Kidney (tissue), 10 donors: ENCODE measurements at regions not wholly inside any gene's neighbourhood (a gene's known extent, or its start where the extent isn't known, plus 50 kb on each side); places are given as distances from the start of the nearest gene placed in this dataset.
"Not testable (repeated sequence)": the region's sequence is repeated elsewhere in the genome, so short reads cannot be mapped to it uniquely, and the experiment has no call there.

ENCODE experiments used
- DNase-seq, 5 donors: peaks; one replicate each; pipeline ENCODE4 v3.0.0-alpha.2; 2013 to 2020
- FAIRE-seq: peaks from 2 replicates; lab custom pipeline; 2012; peaks lifted over from hg19 to GRCh38; lab: Jason Lieb, UNC
- H3K27ac ChIP-seq, 2 donors: one replicate each; pipeline ENCODE4 v1.7.0; 2013; ENCODE audit warnings: low read depth in 2 of 2, low read length in 2 of 2, inconsistent platforms in 1 of 2
- H3K27me3 ChIP-seq: one replicate; pipeline ENCODE4 v1.7.1; 2013; ENCODE audit warnings: low read length, inconsistent platforms; ENCODE audit not compliant: control insufficient read depth, insufficient read depth
- H3K36me3 ChIP-seq, 3 donors: one replicate each; pipeline versions ENCODE4 v1.7.0 to v1.7.1; 2013; ENCODE audit warnings: low read length in 3 of 3, control low read depth in 1 of 3, inconsistent platforms in 1 of 3; ENCODE audit not compliant: insufficient read depth in 3 of 3, control insufficient read depth in 2 of 3
- H3K4me1 ChIP-seq, 3 donors: one replicate each; pipeline versions ENCODE4 v1.7.0 to v1.7.1; 2013; ENCODE audit warnings: low read length in 3 of 3, inconsistent platforms in 1 of 3, low read depth in 1 of 3; ENCODE audit not compliant: control insufficient read depth in 2 of 3, insufficient read depth in 2 of 3
- H3K4me3 ChIP-seq, 3 donors: one replicate each; pipeline versions ENCODE4 v1.7.0 to v1.8.1; 2013; ENCODE audit warnings: low read length in 3 of 3, control low read depth in 1 of 3, inconsistent platforms in 1 of 3
- H3K9ac ChIP-seq, 3 donors: one replicate each; pipeline versions ENCODE4 v1.7.0 to v1.7.1; 2013; ENCODE audit warnings: low read length in 3 of 3, control low read depth in 1 of 3, inconsistent platforms in 1 of 3
- H3K9me3 ChIP-seq, 3 donors: one replicate each; pipeline versions ENCODE4 v1.7.0 to v1.7.1; 2013; ENCODE audit warnings: low read length in 3 of 3, control low read depth in 1 of 3, inconsistent platforms in 1 of 3; ENCODE audit not compliant: control insufficient read depth in 2 of 3, insufficient read depth in 1 of 3
- intact Hi-C: fragments of 100-400 bp; cut with DNase I; formaldehyde crosslinking; loops from one replicate; pipeline ENCODE4 v1.11.1; 2022
- donor health status: control.
- donor health status: control.
- donor health status: DM: yes; HTN: yes; CAD: no.
- donor health status: Normal renal cell carcinoma (clear cell type).

GRCh38 chr7:153958789-153959188, 93.4 kb upstream of the DPP6 start:
- FAIRE-seq, H3K4me1 ChIP-seq, DNase-seq, intact Hi-C loops, H3K27ac ChIP-seq, H3K9me3 ChIP-seq, H3K9ac ChIP-seq, H3K36me3 ChIP-seq, H3K4me3 ChIP-seq, H3K27me3 ChIP-seq: not testable (repeated sequence)

- H3K9me3 ChIP-seq, H3K4me3 ChIP-seq, H3K9ac ChIP-seq, H3K27me3 ChIP-seq, intact Hi-C loops, DNase-seq, H3K4me1 ChIP-seq, FAIRE-seq, H3K36me3 ChIP-seq, H3K27ac ChIP-seq: not testable (repeated sequence)
These were observed 87.6 kb upstream of the DPP6 start for GRCh38 chr7:153964481-153965112.

GRCh38 chr7:153969016-153969415, 83.2 kb upstream of the DPP6 start:
- H3K9ac ChIP-seq, H3K27ac ChIP-seq, H3K27me3 ChIP-seq, intact Hi-C loops, DNase-seq, H3K4me3 ChIP-seq, H3K9me3 ChIP-seq, FAIRE-seq, H3K4me1 ChIP-seq, H3K36me3 ChIP-seq: not testable (repeated sequence)

GRCh38 chr7:153974603-153975002, 77.6 kb upstream of the DPP6 start:
- FAIRE-seq, H3K9ac ChIP-seq, H3K27ac ChIP-seq, H3K4me1 ChIP-seq, intact Hi-C loops, H3K27me3 ChIP-seq, H3K36me3 ChIP-seq, H3K4me3 ChIP-seq, H3K9me3 ChIP-seq: not testable (repeated sequence)
- DNase-seq, result peak in 3 of 5 donors; percentile 39 to 49 (median 39)

- H3K27ac ChIP-seq, H3K4me1 ChIP-seq, H3K36me3 ChIP-seq, DNase-seq, intact Hi-C loops, H3K9ac ChIP-seq, H3K27me3 ChIP-seq, H3K4me3 ChIP-seq, H3K9me3 ChIP-seq, FAIRE-seq: not testable (repeated sequence)
These were observed 75.5 kb upstream of the DPP6 start for GRCh38 chr7:153976745-153977144.

- H3K36me3 ChIP-seq, H3K9ac ChIP-seq, H3K4me1 ChIP-seq, DNase-seq, FAIRE-seq, intact Hi-C loops, H3K27ac ChIP-seq, H3K9me3 ChIP-seq, H3K27me3 ChIP-seq, H3K4me3 ChIP-seq: not testable (repeated sequence)
These were observed 69.0 kb upstream of the DPP6 start for GRCh38 chr7:153983186-153983585.

- H3K9me3 ChIP-seq, H3K36me3 ChIP-seq, H3K4me3 ChIP-seq, intact Hi-C loops, H3K27ac ChIP-seq, DNase-seq, H3K27me3 ChIP-seq, H3K9ac ChIP-seq, FAIRE-seq, H3K4me1 ChIP-seq: not testable (repeated sequence)
These were observed 63.1 kb upstream of the DPP6 start for GRCh38 chr7:153989066-153989627.

- H3K27me3 ChIP-seq, H3K9me3 ChIP-seq, DNase-seq, H3K36me3 ChIP-seq, H3K4me3 ChIP-seq, H3K4me1 ChIP-seq, H3K9ac ChIP-seq, H3K27ac ChIP-seq, FAIRE-seq, intact Hi-C loops: not testable (repeated sequence)
These were observed 62.3 kb upstream of the DPP6 start for GRCh38 chr7:153989742-153990425.
